A204.1 (cell line): ENCODE measurements at regions not wholly inside any gene's neighbourhood (a gene's known extent, or its start where the extent isn't known, plus 50 kb on each side); places are given as distances from the start of the nearest gene placed in this dataset.
"Not testable (repeated sequence)": the region's sequence is repeated elsewhere in the genome, so short reads cannot be mapped to it uniquely, and the experiment has no call there.

Experiments
- FAIRE-seq: peaks from 2 replicates; lab custom pipeline; 2012; peaks lifted over from hg19 to GRCh38; lab: Jason Lieb, UNC

DNA sequence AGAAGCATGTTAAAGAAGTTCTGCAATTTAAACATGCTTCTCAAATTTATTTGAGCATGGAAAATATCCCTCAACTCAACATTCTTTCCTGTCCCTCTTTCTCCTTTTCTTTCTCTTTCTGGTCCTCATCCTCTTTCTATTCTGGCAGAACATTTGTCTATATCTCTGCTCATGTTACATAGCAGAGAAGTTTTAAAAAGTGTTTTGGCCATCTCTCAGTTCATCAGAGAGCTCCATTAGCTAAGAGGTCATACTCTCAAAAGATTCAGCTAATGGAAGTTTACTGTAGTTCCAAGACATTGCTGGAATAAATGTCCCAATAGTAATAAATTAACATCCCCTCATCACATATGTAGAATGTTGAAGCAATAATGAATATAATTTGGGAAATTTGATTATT lies 53.5 kb downstream of the XCL2 start:
- no peak for FAIRE-seq

DNA sequence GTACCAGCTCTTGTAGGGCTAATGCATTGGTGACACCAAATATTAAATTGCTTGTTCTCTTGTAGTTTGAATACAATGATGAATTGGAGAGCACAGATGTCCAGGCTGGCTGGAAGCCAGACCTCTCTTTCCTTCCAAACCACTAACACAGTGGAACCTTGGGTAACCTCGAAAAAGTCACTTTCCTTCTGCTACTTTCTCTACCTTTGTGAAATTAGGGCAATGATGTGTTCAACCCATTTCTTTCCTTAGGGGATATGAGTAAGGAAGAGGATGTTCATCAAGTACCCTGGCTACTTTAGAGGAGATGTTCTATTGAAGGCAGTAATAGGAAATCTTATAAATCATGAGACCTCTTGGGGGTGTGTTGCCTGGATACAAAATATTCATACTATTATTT lies 55.7 kb downstream of the XCL2 start:
- FAIRE-seq: no peak

DNA sequence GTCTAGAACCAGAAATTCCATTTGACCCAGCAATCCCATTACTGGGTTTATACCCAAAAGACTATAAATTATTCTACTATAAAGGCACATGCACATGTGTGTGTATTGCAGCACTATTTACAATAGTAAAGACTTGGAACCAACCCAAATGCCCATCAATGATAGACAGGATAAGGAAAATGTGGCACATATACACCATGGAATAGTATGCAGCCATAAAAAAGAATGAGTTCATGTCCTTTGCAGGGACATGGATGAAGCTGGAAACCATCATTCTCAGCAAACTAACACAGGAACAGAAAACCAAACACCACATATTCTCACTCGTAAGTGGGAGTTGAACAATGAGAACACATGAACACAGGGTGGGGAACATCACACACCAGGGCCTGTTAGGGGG lies 57.0 kb downstream of the XCL2 start:
- FAIRE-seq: not testable (repeated sequence)

DNA sequence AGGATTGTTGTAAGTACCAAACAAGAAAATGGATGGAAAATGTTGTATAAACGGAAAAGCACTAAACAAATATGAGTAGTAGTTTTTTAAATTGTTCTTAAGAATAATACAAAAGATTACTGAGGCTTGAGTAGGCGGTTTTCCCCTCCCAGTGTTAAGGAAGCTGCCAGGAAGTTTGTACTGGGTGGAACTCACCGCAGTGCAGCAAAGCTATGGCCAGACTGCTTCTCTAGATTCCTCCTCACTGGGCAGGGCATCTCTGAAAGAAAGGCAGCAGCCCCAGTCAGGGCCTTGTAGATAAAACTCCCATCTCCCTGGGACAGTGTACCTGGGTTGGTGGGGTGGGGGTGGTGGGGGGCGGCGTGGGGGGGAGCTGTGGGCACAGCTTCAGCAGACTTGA lies 58.7 kb downstream of the XCL2 start:
- FAIRE-seq: no peak

DNA sequence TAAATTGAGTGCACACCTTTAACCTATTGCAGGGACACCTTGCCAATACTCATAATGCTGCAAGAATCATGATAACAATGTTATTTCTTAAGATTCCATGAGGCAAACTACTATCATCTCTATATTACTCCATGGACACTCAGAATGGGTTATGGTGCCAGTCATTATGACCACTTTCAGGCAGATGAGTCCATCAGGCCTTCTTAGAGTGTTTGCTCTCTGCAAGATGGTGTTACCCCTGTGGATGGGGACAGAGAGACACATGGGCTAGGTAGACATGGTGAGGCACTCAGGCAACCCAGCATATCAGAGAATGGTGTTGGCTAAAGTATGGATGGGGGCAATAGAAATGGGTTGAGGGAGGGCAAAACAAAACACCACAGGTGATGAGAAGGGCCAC lies 59.7 kb downstream of the XCL2 start:
- FAIRE-seq: no peak

DNA sequence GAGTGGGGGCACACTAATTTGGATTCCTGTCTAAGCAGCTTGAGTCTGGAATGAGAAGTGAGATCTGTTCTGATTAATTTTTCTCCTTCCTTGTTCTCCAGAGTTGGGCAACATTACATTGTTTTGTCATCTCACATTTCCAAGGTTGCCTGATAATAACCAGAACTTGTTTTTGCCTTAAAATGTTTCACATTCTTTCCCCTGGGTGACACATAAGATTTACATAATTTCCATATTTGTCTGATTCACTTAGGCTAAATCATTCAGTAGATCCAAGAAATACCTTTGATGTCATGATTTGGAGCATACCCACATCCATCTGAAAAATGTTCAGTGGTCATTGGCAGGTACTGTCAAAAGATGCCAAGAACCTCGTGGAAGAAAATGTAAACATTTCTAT lies 60.3 kb downstream of the XCL2 start:
- FAIRE-seq: no peak

DNA sequence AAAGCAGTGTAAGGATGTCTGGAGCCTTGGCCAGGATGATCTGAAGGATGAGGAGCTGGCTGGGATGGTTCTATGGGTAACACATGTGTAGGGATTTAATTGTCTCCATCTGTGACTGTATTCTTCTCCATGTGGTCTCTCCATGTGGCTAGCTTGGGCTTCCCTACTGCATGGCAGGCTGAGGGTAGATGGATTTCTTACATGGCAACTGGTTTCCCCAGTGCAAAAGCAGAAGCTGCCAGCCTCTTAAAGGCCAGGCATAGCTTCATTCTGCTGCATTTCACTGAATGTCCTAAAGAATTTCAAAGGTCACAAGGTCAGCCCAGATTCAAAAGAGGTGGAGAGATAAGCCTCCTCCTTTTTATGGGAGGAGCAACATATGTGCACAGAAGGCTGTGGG lies 61.7 kb downstream of the XCL2 start:
- FAIRE-seq: no peak

DNA sequence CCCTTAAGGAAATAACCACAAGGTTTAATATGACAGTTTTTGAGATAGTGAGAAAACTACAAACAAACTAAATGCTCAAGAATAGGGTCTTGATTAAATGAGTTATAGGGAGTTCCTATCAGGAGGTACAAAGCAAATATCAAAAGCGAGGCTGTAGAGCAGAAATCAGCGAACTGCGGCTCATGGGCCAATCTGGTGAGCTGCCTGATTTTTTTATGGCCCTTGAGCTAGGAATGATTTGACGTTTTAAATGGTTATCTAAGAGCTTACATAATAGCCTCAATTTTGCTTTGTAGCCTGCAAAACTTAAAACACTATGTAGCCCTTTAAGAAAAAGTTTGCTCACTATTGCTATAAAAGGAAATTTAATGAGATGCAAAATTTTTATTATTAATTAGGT lies 62.2 kb downstream of the XCL2 start:
- FAIRE-seq: no peak

DNA sequence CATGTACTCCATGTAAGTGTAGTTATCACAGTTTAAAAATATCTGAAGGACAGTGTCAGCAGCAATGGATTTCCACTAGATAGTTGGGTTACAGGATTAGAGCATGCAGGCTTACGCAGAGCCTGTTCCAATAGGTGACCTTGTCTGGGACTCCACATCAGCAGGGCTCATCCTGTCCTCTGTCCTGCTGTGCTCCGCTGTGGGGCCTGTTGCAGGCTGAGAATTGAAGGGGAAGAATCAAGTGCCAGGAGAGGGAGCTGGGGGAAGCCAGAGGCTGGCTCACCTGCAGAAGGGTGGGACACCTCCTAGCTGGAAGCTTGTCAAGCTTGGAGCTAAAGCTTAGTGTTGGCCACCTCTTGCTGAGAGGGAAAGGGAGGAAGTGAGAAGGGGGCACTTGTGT lies 62.8 kb downstream of the XCL2 start:
- no peak for FAIRE-seq

DNA sequence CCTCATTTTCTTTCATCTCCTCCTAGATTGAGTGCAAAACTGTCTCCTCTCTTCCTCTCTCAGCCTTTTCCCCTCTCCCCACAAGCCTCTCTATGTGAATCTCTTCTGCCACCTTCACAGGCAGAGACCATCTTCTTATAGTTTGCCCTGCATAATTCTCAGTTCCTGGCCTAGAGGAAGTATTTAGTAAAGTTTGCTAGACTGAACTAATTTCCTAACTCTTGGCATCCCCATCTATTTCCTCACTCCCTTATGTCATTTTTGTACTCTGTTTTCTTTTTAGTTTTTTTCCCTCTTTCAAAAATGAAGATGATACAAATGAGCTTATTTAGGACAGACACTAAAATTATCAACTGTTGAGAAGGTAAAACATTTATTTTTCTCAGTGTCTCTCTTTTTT lies 66.0 kb downstream of the XCL2 start:
- FAIRE-seq: no peak

DNA sequence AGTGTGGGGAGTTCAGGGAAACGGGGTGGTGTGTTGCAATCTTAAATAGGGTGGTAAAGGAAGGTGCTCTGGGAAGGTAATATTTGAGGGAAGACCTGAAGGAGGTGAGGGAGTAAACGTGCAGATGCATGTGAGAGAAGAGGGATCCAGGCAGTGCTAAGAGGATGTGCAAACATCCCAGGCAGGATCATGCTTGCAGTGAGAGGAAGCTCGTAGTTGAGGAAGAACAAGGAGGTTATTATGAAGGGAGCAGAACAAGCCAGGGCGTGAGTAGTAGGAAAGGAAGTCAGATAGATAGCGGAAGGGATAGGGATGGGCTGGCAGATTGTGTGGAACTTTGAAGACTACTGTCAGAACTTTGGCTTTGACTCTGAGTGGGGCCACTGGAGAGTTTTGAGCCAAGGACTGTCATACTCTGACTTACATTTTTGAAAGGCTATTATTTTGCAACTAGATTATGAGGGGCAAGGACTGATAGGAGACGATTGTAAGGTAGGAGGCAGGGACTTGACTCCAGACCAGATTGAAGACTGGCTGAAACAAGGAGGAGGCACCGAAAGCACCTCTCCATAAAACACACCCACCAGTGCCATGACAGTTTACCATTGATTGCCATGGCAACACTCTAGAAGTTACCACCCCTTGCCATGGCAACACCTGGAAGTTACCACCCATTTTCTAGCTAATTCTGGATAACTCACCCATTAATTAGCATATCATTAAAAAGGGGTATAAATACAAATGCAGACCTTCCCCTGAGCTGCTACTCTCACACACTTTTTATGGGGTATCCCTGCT lies 67.0 kb downstream of the XCL2 start:
- no peak for FAIRE-seq

DNA sequence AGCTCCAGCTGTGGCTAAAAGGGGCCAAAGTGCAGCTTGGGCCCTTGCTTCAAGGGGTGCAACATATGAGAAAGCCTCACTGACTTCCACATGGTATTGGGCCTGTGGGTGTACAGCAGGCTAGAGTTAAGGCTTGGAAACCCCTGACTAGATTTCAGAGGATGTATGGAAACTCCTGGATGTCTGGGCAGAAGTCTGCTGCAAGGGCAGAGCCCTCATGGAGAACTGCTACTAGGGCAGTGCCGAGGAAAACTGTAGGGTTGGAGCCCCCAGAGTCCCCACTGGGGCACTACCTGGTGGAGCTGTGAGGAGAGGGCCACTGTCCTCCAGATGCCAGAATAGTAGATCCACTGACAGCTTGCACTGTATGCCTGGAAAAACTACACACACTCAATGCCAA lies 69.5 kb downstream of the XCL2 start:
- FAIRE-seq: no peak

DNA sequence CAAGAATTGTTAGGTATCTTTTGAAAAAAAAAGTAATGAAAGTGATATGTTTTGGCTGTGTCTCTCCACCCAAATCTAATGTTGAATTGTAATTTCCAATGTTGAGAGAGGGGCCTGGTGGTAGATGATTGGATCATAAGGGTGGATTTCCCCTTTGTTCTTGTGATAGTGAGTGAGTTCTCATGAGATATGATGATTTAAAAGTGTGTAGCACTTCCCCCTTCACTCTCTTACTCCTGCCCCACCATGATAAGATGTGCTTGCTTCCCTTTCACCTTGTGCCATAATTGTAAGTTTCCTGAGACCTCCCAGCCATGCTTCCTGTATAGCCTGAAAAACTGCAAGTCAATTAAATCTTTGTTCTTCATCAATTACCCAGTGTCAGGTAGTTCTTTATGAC lies 70.7 kb downstream of the XCL2 start:
- FAIRE-seq: no peak

DNA sequence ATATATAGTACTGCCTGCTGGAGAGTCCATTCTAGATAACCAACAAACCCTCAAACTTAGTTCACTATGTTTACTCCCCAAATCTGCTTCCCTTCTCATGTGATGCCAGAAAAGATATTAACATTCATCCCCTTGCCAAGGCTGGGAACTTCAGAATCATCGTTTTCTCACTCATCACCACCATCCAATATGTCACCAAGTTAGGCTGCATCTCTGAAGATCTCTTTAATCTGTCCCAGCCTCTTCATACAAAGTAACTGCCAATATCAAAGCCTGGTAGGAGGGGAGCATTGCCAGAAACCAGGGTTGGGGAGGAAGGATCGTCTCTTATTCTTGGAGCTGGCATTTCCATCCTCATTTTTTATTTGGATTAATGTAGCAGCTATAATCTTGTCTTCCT lies 71.6 kb downstream of the XCL2 start:
- no peak for FAIRE-seq

DNA sequence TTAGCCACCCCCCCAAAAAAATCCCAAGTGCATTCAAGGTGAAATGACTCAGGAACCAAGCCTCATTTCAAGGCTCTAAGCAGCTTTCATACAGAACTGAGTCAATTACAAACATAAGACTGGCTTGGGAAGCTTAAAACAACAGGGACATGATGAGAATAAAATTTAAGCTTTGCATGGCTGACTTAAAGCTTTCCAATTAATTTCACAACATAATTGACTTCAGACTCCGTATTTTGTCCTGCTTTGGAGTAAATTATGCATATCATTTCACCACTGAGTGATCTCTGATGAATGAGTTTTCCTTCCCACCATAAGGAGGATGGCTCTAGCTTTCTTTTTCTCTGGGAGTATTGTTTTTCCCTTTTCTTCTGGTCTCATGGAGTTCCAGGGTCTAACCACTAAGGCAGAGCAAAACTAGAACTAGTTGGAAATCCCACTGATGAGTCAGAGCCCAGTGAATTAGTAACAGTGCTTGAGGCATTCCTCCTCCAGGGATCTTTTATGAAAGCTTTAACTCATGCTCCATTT lies 72.8 kb downstream of the XCL2 start:
- no peak for FAIRE-seq

DNA sequence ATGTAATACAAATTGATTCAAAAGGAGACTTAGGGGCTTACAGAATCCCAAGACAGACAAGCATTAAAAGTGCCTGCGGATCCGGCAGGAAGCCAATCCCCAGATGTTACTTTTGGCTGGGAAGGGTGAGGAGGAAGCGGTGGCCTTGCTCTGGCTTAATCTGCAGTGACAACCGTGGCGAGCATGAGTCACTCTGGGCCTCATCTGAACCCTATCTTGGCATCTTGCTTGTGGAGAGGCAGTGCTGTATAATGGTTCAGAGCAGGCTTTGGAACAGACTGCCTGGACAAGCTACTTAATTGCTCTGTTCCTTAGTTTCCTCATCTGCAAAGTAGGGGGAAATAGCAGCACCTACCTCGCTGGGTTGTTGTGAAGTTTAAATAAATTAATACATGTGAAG lies 74.1 kb downstream of the XCL2 start:
- FAIRE-seq: no peak

DNA sequence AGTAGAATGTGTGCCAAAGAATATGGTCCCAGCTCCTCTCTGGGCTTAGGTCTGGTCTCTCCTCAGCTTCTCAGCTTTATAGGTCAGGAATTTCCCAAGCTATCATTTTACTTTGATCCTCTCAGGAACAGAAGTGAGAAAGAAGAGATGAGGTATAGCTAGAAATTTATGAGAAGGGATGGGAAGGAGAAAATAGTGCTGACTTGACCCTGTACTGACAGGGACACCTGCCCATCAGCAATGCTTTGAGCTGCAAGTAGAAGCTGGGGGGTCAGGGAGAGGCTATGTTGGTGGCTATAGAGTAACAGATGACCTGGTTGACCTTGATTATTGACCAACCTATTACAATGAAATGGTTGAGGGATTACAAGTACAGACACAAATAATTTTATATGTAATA lies 75.0 kb downstream of the XCL2 start:
- FAIRE-seq: no peak

DNA sequence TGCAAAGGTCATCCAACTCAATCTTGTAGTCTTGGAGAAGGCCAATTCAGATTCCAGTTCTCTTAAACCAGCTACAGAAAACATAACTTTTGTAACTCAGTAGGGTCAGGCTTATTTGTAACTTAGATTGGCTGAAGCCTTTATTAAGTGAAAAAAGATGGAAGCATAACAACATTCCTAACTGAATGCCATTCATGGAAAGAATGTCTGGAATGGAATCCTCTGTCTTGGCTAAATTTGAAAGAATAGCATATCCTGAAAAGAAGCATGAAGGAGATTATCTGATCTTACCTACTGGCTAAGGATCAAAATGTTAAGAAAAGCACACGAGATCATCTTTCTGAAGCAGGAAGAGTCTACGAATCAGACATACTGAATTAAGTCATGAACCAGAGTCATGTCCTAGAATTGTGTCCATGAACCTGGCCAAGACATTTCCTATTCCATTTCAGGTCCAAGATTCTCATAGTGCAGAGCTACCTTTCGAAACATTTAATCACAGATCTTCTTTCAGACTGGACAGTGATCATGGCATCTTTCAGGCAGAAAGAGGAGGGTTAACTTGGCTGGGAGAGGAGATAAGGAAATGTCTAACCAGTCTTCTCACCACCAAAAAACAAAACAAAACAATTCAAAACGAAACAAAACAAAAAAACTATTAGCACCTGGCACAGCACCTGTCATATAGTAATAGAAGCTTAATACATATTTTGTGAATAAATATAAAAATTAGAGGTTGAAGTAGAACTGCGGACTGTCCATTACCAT lies 75.6 kb downstream of the XCL2 start:
- no peak for FAIRE-seq

DNA sequence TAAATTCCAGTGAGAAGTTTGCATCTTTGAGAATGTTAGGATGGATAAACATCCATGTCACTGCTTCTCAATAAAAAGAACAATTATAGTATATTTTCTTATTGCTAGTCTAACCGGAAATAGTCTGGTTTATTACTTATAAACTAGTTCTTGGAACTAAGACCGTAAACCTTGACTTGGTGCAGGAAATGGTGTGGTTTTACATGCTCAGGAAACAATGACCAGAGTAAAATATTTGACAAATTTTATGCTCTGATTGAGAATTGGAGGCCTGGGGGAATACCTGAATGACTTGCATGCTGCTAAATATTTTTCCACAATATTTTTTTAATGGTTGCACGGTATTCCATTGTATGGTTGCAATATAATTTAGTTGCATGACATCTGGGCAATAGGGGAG lies 76.3 kb downstream of the XCL2 start:
- FAIRE-seq: no peak

DNA sequence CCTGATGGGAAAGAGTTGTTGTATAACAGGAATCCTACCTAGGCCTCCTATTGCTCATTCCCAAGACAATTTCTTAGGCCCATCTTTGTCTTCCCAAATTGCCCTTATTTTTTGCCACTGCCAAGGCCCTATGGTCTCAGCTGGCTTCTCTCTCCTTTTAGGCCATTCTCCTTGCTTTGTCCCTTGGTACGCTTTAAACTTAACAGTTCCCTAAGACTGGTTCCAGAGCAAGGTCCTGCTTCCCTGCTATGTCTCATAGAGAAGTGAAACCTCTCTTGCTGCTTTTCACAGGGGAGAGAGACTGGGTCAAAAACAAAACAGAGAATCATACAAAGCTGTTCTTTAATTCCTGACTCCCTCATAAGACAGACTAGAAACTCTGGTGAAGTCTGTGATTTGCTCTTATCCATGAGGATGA lies 77.1 kb downstream of the XCL2 start:
- FAIRE-seq: no peak

DNA sequence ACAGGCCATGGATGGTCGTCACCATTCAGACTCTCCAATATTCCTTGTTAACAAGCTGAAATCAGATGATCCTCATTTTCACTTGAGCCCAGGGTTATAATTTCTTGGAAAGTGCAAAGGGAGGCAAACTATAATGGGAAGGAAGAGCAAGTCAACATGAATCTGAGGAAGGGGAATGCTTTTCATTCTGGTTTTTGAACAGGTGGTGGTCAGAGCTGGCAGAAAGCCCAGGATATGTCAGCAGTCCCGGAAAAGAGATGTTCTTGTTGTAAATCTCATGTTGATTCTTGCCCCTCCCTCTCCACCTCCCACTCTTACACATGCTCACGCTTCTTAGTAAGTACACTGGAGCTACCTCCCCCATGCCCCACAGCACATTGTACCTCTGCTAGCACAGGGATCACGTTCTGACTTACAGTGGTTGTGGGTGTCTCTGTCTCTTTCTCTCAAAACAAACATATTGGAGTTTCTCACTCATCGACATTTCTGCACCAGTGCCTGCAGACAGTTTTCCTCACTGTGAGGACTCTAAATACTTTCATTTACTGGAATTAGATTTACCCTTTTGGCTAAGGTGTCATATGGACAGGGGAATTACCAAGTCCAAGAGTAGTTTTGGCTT lies 77.6 kb downstream of the XCL2 start:
- FAIRE-seq: no peak

DNA sequence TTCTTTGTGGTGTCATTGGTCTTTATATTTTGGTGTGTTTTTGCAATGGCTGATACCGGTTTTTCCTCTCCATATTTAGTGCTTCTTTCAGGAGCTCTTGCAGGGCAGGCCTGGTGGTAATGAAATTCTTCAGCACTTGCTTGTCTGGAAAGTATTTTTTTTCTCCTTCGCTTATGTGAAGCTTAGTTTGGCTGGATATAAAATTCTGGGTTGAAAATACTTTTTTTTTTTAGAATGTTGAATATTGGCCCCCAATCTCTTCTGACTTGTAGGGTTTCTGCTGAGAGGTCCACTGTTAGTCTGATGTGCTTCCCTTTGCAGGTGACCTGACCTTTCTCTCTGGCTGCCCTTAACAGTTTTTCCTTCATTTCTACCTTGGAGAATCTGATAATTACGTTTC lies 82.7 kb downstream of the XCL2 start:
- FAIRE-seq: not testable (repeated sequence)

DNA sequence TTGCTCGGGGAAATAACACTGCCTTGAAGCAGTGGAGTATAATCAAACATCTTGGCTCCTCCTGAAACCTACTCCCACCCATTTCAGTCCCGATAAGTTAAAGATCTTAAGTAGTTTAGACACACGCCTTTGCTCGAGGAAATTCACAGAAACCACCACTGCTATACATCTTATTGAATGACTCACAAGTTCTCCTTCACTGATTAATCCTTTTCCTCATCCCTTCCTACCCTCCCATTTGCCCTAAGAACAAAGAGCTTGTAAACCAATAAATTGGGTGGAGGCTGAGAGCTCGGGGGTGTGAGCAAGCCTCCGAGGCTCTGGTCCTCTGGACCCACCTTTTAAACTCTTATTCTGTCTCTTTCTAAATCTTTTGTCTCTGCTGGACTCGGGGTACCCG lies 86.5 kb downstream of the XCL2 start:
- not testable (repeated sequence) for FAIRE-seq
